ENCODE measurements at regions not wholly inside any gene's neighbourhood (a gene's known extent, or its start where the extent isn't known, plus 50 kb on each side); places are given as distances from the start of the nearest gene placed in this dataset.

DNA sequence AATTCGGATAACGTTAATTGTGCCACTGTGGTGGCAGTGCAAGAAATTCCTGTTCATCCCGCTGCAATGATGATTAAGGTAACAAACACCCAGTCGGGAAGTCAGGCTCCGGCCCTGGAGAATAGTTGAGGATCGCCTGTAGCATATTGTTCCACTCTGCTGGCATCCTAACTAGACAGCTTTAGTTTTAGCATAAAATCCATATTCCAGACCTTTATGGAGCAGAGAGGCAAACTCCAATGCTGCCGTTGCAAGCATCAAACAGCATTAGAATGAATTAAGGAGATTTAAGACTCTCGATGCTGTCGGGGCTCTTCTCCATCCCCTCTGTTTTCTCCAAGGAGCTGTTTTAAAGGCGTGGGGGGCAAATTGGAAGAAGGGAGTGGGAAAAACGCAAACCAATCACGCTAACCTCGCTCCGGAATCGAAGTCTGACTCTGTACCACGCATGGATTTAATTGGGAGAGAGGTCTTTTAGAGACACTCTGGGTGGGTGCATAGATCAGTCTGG lies 660.4 kb downstream of the VRK1 start:
- DNase-seq = no peak

DNA sequence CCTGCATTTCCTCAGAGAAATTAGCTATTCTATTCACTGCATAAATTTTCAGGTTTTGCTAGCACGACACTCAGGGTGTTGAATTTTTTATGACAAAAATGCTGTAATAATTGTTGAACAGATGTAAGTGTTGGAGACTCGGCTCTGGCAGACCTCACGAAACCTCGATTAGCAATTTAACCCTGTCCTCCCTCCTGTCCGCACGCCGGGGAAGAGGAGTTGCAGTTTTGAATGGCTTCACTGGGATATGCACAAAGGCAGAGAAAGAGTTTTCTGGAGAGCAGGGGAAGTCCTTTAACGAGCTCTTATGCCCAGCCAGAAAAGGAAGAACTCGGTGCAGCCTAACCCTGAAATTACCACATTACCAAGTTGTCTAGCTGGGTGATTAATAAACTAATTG lies 661.1 kb downstream of the VRK1 start:
- DNase-seq = no peak

DNA sequence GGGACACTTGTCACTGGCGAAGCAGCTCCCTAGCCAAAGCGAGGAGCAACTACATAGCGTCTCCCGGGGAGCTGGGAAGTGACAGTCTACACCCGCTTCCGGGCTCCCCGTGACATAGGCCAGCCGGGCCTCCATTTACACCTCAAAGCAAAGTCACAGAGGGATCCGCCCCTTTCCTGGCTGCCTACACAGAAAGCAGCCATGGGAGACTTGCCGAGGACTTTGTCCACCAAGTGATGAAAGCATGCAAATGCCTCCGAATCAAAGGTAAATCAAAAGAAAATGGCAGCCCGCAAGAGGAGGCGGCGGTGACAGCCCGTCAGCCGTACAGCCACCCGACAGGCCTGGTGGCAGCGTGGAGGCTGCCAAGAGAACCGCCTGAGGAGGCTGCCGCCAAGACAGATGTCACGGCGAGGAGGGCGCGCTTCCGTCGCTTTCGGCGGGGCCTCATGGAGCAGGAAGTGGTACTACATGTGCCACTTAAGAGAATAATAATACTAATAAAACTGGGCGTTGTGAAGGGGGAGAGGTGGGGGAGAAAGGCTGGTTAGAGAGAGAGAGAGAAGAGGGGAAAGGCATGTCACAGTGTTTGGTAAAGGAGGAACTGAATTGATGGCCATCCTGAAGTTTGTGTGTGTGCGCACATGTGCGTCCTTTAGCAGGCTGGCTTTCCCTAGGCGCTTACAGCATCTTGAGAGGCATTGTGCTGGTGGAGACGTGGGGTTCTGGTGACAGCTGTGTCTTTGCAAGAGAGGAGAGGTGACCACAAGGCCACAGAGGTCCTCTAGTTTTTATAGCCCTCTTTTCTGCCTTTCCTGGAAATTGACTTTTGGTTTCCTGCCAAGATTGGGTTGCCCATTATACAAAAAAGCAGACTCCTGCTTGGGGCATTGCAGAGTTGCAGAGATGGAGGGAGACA lies 661.7 kb downstream of the VRK1 start:
- no peak for DNase-seq

DNA sequence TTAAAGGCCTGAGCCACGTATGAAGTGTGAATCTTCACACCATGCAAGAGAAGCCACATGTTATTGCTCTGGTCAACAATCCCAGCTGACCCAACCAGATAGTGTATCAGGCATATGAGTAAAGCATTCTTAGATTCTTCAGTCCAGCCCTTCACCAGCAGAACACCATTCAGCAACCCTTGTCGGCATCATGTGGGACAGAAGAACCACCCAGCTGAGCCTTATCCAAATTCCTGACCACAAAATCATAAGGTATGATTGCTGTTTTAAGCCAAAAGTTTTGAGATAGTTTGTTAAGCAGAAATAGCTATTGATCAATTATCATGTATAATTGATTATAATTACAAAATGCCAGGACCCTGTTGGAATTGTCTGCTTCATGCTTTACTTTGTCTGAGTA lies 664.9 kb downstream of the VRK1 start:
- no peak for DNase-seq

- no peak for DNase-seq
These were observed 671.0 kb downstream of the VRK1 start for GRCh38 chr14:97468220-97468619.

GRCh38 chr14:97477353-97477752 lies 680.2 kb downstream of the VRK1 start:
- DNase-seq = no peak

GRCh38 chr14:97485201-97485600 lies 688.0 kb downstream of the VRK1 start:
- DNase-seq = no peak

- DNase-seq = no peak
These were observed 689.5 kb downstream of the VRK1 start for GRCh38 chr14:97486601-97487120.

GRCh38 chr14:97489750-97490149 lies 692.6 kb downstream of the VRK1 start:
- DNase-seq = no peak

DNA sequence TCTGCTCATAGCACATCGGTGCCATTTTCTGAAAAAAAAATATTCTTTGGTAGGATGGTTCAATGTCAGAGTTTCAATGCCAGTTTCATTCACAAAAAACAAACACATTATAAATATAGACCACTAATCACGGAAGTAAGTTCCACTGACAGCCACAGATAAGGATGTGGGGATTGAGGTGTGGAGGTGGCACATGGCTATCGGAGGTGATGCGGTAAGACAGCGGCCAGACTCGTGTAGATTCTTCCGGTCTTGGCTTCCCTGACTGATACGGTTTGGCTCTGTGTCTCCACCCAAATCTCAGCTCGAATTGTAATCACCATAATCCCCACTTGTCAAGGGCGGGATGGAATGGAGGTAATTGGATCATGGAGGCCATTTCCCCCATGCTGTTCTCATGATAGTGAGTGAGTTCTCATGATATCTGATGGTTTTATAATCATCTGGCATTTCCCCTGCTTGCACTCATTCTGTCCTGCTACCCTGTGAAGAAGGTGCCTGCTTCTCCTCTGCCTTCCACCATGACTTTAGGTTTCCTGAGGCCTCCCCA lies 693.4 kb downstream of the VRK1 start:
- DNase-seq = no peak

DNA sequence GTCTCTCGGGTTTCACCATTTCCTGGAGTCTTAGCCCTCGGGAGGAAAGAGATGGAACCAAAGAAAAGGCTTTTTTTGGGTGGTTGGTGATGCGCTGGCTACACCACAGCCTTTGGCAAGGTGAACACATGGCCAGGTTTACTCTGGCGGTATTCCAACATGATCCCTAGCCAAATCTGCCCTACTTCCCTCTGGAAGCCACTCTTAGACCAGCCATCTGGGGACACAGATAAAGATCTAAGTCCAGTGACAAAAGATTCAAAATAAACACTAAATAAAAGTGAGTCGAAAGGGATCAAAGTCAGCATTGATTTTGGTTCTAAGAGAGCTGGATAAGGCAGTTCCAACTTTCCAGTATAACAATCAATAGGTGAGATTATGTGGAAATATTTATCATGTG lies 694.5 kb downstream of the VRK1 start:
- no peak for DNase-seq

DNA sequence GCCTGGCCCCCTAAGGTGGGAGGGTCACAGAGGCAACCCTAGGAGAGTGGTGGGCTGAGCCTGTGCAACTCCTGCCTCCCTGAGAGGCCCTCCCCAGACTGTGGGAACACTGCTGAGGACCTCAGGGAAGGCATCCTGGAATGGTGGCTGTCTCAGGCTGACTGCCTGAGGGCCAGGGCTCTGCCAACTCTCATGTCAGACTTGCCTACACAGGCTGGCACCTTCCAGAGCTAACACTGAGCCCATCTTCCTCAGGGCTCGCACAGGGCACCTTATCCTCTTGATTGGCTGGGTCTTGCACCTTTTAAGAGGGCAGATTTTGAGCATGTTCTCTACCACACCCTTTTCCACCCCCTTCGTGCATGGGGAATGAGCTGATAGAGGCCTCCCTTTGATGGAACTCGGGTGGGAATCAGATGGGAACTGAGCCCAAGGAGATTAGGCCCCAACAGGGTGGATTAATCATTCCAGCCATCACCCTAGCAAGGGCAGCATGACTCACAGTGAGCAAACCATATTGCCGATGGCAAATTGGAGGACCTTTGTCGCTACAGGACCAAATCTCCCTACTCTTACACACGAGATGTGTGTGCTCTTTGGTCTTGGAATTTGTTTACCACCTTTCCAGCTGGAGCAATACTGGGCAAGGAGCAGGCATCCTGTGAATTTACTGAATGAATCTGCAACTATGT lies 702.8 kb downstream of the VRK1 start:
- no peak for DNase-seq

GRCh38 chr14:97506626-97507025 lies 709.4 kb downstream of the VRK1 start:
- DNase-seq = no peak

DNA sequence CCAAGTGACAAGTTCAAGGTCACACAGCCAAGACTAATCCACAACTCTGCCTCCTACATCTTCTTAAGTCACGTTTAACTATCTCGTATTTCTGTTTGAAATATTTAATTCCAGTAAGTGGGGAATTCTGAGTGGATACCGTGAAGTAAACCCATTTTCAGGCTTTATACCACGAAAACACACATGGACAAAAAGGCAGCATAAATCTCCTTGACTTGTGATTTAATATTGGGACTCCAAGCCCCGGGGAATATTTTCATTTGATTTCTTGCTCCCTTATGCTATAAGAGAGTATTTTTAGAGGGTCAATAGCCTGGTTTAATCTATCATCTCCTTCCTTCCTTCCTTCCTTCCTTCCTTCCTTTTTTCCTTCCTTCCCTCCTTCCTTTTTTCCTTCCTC lies 716.7 kb downstream of the VRK1 start:
- DNase-seq = no peak

DNA sequence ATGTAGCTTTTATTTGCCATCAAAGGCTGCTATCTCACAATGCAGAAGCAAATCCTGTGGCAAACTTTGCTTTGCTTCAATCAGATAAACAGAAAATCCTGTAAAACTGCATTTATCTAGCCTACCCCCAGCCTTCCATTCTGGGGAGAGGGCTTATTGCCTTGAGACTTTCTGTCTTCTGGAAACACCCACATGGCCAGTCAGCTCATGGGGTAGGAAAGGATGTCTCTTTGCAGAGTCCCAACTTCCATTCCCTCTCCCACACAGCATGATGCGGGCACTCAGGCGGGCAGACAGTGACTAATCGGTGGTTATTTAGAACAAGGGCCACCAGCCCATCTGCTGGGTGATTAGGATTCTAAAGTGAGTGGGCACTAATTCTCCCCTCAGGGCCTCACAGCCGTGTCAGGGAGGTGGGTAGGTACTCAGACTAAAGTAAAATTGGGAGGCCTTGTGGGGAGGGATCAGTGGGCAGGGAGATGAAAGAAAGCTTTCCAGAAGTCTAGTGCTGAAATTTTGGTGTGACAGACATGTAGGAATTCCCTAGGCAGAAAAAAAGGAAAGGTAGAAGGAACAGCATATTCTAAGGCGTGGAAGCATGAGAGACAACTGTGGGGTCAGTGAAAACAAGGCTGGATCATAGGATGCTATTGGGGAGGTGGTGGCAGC lies 720.5 kb downstream of the VRK1 start:
- no peak for DNase-seq

- no peak for DNase-seq
These were observed 726.8 kb downstream of the VRK1 start for GRCh38 chr14:97523936-97524335.

DNA sequence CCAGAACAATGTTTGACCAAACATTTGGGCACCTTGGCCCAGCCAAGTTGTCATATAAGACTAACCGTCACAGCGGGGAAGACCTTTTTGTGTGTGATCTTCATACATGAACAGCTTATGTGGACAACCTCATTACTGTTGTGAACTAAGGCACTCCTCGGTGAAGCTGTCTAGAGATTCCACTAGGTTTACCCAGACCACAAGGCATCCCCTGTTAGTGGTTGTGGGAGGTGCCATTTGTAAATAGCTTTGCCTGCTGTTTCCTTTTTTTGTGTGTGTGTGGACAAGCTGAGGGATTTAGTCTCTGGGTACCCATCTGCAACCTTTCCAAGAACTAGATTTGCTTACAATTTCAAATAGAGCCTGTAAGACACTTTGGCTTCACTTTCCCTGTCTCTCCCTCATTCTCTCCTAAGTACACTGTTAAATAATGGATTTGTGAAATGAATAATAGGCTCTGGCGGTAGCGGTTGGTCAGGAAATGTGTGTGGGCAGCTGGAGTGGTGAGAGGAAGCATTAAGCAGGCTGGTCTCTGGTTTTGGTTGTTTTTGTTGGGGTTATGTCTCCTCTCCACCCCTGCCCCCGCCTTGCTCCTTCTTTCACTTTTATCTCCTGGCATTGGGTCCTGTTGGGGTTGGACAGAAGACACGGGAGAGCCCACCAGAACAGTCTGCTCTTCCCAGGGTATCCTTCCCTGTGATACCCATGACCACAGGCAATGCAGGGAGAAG lies 727.6 kb downstream of the VRK1 start:
- DNase-seq = no peak

DNA sequence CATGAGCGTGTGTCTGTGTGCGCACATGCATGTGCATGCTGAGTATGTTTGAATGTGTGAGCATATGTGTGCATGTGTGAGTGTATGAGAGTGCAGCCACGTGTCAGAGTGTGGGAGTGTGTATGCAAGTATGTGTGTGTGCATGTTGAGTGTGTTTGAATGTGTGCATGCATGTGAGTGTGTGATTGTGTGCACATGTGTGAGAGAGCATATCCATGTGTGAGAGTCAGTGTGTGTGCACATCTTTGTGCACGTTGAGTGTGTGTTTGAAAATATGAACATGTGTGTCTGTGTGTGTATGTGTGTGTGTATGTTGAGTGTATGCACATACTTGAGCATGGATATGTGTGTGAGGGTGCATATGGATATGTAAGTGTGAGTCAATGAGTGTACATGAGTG lies 730.8 kb downstream of the VRK1 start:
- no peak for DNase-seq

DNA sequence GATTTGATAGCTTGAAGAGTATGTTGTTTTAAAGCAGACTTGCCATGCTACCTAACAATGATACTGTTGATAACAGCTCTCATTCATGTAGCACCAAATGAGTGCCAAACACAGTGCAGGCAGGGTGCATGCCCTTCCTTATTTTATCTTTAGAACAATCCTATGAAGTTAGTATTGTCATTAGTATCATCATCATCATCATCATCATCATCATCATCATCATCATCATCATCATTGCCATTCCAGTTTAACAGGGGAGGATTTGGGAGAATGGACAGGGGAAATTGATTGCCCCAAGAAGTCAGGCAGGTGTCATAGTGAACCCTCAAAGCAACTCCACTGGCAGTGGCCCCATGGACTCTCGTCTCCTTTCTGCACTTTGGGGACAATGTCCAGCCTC lies 734.9 kb downstream of the VRK1 start:
- no peak for DNase-seq

DNA sequence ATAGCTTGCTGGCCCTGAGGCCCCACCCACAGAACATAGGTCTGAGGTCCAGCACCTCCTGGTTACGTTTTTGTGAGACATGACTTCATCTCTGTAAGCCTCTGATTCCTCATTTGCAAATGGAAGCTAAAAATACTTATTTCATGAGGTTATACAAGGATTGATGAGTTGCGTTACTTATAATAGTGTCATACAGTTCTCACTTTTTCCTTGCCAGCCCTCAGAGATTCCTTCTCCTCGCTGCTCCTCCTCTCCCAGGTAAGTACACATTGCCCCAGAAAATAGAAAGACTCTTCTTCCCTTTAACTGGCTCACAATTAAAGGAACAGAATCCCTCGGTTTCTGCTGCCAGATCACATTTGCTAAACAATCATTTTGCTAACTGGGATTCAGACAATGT lies 739.2 kb downstream of the VRK1 start:
- no peak for DNase-seq

- DNase-seq = no peak
These were observed 741.7 kb downstream of the VRK1 start for GRCh38 chr14:97538749-97539410.

DNA sequence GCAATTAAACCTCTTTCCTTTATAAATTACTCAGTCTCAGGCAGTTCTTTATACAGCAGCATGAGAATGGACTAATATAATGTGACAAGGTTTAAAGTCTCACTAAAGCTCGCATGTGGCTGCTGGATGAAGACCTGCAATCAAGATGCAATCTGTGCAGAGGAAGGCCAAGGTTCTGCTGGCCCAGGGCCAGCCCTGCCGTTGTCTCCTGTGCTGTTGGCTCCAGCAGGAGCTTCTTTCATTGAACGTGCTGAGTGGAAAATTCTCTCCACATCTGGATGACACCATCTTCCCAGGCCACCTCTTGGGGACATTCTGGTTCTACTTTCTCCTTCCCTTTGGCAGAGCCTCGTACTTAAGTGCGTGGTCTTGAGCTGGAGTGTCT lies 742.2 kb downstream of the VRK1 start:
- DNase-seq = no peak

Data from NCI-H774 (cell line).